AG04449 (cell line): ENCODE measurements at regions not wholly inside any gene's neighbourhood (a gene's known extent, or its start where the extent isn't known, plus 50 kb on each side); places are given as distances from the start of the nearest gene placed in this dataset.

ENCODE experiments used
- CTCF ChIA-PET: fragments of 350-600 bp; formaldehyde crosslinking; extraction: SDS; loops from one replicate; lab custom pipeline; 2021; ENCODE audit warnings: antibody characterized with exemption; lab: Yijun Ruan, JAX
- POLR2A ChIA-PET: fragments of 400-600, 350-600 bp; formaldehyde crosslinking; extraction: SDS; loops from one replicate; lab custom pipeline; 2020; ENCODE audit warnings: antibody characterized with exemption, inconsistent platforms; lab: Yijun Ruan, JAX
- DNase-seq: peaks from one replicate; pipeline ENCODE4 v3.0.0-alpha.2; 2010; ENCODE audit warnings: low read depth, low spot score
- H3K4me3 ChIP-seq: 2 replicates; pipeline ENCODE4 v1.5.1; 2011; ENCODE audit warnings: low read depth, mild to moderate bottlenecking, control low read depth, low read length
- TF ChIP-seq, protein P1 (sequence below): IDR thresholded peaks from one replicate; pipeline ENCODE4 v1.5.1; 2011; ENCODE audit warnings: mild to moderate bottlenecking, moderate library complexity, low read length, control low read depth, inconsistent platforms; ENCODE audit not compliant: insufficient read depth; ENCODE audit errors: missing control alignments

DNA sequence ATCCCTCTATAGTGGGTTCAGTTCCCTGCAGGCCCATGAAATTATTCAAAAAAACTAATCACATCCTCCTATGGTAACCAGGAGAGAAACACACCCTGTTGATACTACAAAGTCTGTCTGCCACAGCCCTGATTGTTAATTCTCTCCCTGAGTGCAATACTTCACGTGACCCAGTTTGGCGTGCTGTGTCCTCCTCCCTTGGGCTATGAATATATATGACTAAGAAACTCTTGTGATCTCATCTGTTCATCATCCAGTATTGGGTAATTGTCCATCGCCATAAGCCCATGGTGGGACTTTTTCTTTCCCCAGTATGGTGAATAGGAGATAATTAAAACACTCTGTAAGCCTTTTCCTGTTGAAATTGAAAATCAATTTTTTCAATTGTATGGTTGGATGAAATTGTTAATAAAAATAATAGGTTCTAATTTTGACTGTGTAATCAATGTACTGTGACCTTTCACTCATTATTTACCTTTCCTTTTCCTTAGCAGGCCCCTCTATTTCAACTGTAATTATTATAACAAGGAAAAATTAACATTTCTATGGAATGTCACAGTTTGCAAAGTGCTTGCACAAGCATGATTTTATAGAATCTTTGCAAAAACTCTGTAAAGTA is 1822.6 kb downstream of the SUCLG1 start:
- TF ChIP-seq, protein P1, sequence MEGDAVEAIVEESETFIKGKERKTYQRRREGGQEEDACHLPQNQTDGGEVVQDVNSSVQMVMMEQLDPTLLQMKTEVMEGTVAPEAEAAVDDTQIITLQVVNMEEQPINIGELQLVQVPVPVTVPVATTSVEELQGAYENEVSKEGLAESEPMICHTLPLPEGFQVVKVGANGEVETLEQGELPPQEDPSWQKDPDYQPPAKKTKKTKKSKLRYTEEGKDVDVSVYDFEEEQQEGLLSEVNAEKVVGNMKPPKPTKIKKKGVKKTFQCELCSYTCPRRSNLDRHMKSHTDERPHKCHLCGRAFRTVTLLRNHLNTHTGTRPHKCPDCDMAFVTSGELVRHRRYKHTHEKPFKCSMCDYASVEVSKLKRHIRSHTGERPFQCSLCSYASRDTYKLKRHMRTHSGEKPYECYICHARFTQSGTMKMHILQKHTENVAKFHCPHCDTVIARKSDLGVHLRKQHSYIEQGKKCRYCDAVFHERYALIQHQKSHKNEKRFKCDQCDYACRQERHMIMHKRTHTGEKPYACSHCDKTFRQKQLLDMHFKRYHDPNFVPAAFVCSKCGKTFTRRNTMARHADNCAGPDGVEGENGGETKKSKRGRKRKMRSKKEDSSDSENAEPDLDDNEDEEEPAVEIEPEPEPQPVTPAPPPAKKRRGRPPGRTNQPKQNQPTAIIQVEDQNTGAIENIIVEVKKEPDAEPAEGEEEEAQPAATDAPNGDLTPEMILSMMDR: no peak
- DNase-seq: no peak
- ChIA-PET POLR2A (no interaction called here), CTCF (no interaction called here)
- H3K4me3 ChIP-seq: no peak overlapping the region

DNA sequence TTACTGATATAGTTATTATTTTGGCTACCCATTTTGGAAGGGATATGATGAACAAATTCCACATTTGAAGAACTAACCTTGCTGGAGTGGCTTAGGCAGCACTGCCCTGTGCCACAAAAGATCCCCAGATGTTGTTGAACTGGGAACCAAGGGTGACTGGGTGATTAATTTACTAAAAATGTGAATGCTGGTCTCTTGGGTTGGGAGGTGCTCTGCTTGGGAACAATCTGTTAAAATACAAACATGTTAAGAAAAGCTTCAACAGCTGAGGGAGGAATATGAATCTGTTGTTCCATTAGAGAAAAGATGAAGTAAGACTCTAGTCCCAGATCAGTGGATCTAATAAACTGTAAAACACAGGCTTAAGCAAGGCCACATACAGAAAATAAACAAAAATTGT is 1860.1 kb downstream of the SUCLG1 start:
- POLR2A ChIA-PET: no interaction called here

DNA sequence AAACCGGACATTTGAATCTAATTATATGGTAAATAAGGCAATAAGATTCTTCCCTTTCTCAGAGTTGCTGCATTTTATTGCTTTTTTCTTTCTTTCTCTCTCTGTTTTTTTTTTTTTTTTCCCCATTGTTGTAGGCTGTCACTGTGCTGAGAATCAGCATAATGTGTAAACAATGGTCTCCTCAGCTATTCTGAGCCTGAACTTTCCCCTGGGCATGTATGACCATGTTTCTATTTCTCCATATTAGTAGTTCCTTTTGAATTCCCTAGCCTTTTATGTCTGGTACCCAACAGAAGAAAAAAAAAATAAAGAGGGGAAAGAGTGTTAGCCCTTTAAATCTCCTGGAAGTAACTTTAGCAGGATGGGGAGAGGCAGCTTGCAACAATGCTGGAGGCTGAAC is 1862.5 kb downstream of the SUCLG1 start:
- no peak overlapping the region for H3K4me3 ChIP-seq
- TF ChIP-seq, protein P1: no peak
- DNase-seq: no peak
- CTCF ChIA-PET: no interaction called here
- POLR2A ChIA-PET: no interaction called here

More for the DNA sequence above, 1860.1 kb downstream of the SUCLG1 start:
- CTCF ChIA-PET: no interaction called here
- TF ChIP-seq, protein P1: no peak
- DNase-seq: no peak
- H3K4me3 ChIP-seq: no peak overlapping the region

DNA sequence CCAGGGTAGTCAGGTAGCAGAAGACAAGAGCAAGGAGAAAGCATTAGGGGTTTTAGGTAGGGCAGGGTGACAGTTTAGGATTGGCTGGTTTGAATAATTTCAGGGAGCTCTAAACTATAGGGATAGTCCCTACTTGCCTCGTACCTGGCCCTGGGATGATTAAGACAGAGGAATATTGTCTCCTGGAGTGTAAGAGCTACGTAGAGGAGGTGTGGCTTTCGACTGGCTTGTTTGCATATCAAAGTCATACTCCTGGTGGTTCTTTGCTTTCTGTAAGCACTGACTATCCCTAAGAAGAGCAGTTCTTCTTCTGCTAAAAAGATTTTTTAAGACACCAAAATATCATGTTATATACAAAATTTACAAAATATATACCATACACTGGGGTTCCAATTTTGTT is 1867.4 kb downstream of the SUCLG1 start:
- no peak overlapping the region for H3K4me3 ChIP-seq
- DNase-seq: no peak
- TF ChIP-seq, protein P1: no peak
- POLR2A ChIA-PET: no interaction called here
- CTCF ChIA-PET: no interaction called here

DNA sequence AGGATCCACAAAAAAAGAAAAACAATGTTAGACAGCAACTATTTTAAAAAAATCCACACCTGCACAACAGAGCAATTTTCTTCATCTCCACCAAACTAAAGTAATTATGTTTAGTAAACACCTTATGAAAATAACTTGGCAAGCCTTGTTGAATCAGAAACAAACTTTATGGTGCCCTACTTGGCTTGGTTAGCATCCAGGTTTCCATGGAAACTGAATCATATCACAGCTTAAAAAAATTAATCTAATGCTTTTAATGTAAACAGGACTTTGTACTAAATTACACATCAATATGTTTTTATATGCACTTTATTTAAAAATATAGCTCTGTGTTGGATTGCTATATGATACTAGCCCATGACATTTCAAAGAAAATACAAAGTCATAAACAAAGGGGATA is 1882.4 kb downstream of the SUCLG1 start:
- POLR2A ChIA-PET: no interaction called here
- TF ChIP-seq, protein P1: no peak
- CTCF ChIA-PET: no interaction called here
- DNase-seq: no peak
- H3K4me3 ChIP-seq: no peak overlapping the region

DNA sequence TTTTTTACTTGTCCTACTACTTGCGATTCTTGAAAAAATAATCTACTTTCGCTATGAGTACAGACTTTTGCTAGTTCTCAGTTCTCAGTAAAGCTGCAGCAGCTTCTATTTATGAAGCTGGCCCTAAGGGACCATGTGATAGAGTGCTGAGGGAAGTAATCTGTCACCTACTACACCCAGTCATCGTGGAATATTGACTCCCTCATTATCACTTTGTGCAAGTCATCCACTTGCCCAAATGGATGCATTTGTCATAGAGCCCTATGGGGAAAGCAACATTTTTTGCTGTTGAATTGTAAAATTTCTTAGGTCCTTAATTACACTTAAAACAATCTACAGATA is 1919.8 kb downstream of the SUCLG1 start:
- DNase-seq: no peak
- ChIA-PET POLR2A (no interaction called here), CTCF (no interaction called here)
- H3K4me3 ChIP-seq: no peak overlapping the region
- TF ChIP-seq, protein P1: no peak
